HEK293 (cell line): ENCODE measurements at regions not wholly inside any gene's neighbourhood (a gene's known extent, or its start where the extent isn't known, plus 50 kb on each side); places are given as distances from the start of the nearest gene placed in this dataset.

Experiments used
- SETDB1 ChIP-seq: IDR thresholded peaks from one replicate; pipeline ENCODE4 v1.6.1; 2017; ENCODE audit warnings: mild to moderate bottlenecking, low read length, moderate library complexity, mixed read lengths; ENCODE audit not compliant: insufficient read length
- TSHZ1 ChIP-seq: fragments of 450-650 bp; formaldehyde crosslinking; IDR thresholded peaks from 2 replicates; pipeline ENCODE4 v1.5.1; 2016; ENCODE audit warnings: missing biosample characterization, missing genetic modification characterization, borderline replicate concordance

- TF ChIP-seq TSHZ1 (tag by site-specific recombination) (no peak), SETDB1 (no peak)
Observed at GRCh38 chr21:16573578-16573977, 843.8 kb downstream of the USP25 start.
